ENCODE measurements at regions not wholly inside any gene's neighbourhood (a gene's known extent, or its start where the extent isn't known, plus 50 kb on each side); places are given as distances from the start of the nearest gene placed in this dataset.

DNA sequence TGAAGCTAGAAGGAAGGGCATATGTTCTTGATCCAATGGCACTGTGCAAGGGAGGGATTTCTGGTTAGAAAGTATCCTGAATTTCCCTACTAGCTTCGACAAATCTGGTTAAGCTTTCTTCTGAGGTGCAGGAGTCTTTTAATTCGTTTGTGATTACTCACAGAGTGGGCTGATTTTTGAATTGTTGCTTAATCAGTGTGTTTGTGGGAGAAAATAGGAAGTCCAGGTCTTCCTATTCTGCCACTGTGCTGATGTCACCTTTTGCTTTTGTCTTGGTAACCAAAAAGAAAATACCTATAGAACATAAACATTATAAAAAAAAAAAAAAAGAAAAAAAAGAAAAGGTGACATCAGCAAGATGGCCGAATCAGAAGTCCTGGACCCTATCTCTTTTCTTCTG, 1008.6 kb downstream of the TSN start:
- H3K9me3 ChIP-seq = peaks cover 0 to 3% (median 0%) of the 10 kb centered on the region in 4 donors
- H3K4me3 ChIP-seq = no peak overlapping the region
- 61 to 75% methylated on average over 3 of the region's 3 CpGs for WGBS, 2 donors
- TF ChIP-seq, protein P1, sequence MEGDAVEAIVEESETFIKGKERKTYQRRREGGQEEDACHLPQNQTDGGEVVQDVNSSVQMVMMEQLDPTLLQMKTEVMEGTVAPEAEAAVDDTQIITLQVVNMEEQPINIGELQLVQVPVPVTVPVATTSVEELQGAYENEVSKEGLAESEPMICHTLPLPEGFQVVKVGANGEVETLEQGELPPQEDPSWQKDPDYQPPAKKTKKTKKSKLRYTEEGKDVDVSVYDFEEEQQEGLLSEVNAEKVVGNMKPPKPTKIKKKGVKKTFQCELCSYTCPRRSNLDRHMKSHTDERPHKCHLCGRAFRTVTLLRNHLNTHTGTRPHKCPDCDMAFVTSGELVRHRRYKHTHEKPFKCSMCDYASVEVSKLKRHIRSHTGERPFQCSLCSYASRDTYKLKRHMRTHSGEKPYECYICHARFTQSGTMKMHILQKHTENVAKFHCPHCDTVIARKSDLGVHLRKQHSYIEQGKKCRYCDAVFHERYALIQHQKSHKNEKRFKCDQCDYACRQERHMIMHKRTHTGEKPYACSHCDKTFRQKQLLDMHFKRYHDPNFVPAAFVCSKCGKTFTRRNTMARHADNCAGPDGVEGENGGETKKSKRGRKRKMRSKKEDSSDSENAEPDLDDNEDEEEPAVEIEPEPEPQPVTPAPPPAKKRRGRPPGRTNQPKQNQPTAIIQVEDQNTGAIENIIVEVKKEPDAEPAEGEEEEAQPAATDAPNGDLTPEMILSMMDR (IDR thresholded peaks at IDR 0.05) = no peak
- no peak for TF ChIP-seq EP300 (IDR thresholded peaks at IDR 0.05)
- TF ChIP-seq POLR2AphosphoS5 (IDR thresholded peaks at IDR 0.05) = no peak
- no peak for TF ChIP-seq POLR2A (IDR thresholded peaks at IDR 0.05)
- H3K27ac ChIP-seq = no peak overlapping the region
- ATAC-seq (ENCODE audit: low FRiP score in 2 of 2) (no peak), DNase-seq (no peak)
- no peaks in the 10 kb centered on the region for H3K27me3 ChIP-seq
- H3K4me1 ChIP-seq = no peaks in the 10 kb centered on the region
- H3K36me3 ChIP-seq = no peaks in the 10 kb centered on the region

DNA sequence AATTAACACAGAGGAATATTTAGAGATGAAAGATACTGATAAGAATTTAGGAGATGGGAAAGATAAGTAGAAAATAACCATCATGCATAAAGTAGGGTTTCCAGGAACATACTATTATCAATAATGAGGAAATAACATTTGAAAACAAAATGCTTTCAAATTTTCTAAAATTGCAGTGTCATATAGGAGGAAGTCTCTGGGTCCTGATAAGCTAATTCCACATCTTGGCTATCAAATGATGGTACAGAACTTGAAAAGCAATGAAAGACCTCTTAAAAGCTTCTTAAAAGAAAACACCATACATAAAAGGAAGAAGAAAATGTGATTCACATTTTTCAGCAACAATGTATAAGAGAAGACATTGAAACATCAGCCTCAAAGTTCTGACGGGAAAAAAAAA, 1024.8 kb downstream of the TSN start:
- H3K9me3 ChIP-seq = peaks cover 0 to 4% (median 0%) of the 10 kb centered on the region in 4 donors
- no peaks in the 10 kb centered on the region for H3K27me3 ChIP-seq
- no peaks in the 10 kb centered on the region for H3K36me3 ChIP-seq
- no peak for DNase-seq
- no peak overlapping the region for H3K4me3 ChIP-seq
- no peak overlapping the region for H3K27ac ChIP-seq
- no peaks in the 10 kb centered on the region for H3K4me1 ChIP-seq
- no peak for ATAC-seq (ENCODE audit: low FRiP score in 2 of 2)
- TF ChIP-seq EP300 (IDR thresholded peaks at IDR 0.05) (no peak), POLR2AphosphoS5 (IDR thresholded peaks at IDR 0.05) (no peak), POLR2A (IDR thresholded peaks at IDR 0.05) (no peak)
- TF ChIP-seq, protein P1 (IDR thresholded peaks at IDR 0.05) = no peak
- 89 to 97% methylated on average over 1 of the region's 1 CpG for WGBS, 2 donors

DNA sequence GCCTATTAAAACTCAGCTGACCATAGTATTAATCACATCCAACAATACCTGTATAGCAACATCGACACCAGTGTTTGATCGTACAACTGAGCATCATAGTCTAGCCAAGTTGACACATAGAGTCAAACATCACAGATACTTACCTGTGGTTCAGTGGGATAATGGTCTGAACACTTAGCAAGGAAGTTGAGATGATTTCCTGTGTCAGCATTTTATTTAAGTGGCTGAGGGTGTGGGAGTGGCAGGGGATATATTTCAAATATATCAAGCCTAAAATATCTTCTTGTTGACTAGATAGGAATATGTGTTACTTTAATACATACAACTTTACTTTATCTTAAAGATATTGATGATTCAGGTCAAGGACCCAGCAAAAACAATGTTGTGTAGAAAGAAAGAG, 1038.6 kb downstream of the TSN start:
- WGBS, 2 donors = 93 to 96% methylated on average over 2 of the region's 2 CpGs
- no peaks in the 10 kb centered on the region for H3K4me1 ChIP-seq
- DNase-seq (no peak), ATAC-seq (ENCODE audit: low FRiP score in 2 of 2) (no peak)
- no peaks in the 10 kb centered on the region for H3K36me3 ChIP-seq
- H3K27ac ChIP-seq = no peak overlapping the region
- no peaks in the 10 kb centered on the region for H3K9me3 ChIP-seq
- no peaks in the 10 kb centered on the region for H3K27me3 ChIP-seq
- H3K4me3 ChIP-seq = no peak overlapping the region
- TF ChIP-seq POLR2A (IDR thresholded peaks at IDR 0.05) (no peak), EP300 (IDR thresholded peaks at IDR 0.05) (no peak), POLR2AphosphoS5 (IDR thresholded peaks at IDR 0.05) (no peak)
- TF ChIP-seq, protein P1 (IDR thresholded peaks at IDR 0.05) = no peak

- WGBS, 2 donors = 74 to 83% methylated on average over 5 of the region's 5 CpGs
- Histone ChIP-seq H3K27ac (no peak overlapping the region), H3K4me3 (no peak overlapping the region), H3K27me3 (no peaks in the 10 kb centered on the region), H3K36me3 (no peaks in the 10 kb centered on the region), H3K4me1 (no peaks in the 10 kb centered on the region), H3K9me3 (no peaks in the 10 kb centered on the region)
- TF ChIP-seq, protein P1 (IDR thresholded peaks at IDR 0.05) = no peak
- TF ChIP-seq EP300 (IDR thresholded peaks at IDR 0.05) (no peak), POLR2A (IDR thresholded peaks at IDR 0.05) (no peak), POLR2AphosphoS5 (IDR thresholded peaks at IDR 0.05) (no peak)
- ATAC-seq (ENCODE audit: low FRiP score in 2 of 2) (no peak), DNase-seq (no peak)
Measured at GRCh38 chr2:122795763-122796162, 1040.3 kb downstream of the TSN start.

DNA sequence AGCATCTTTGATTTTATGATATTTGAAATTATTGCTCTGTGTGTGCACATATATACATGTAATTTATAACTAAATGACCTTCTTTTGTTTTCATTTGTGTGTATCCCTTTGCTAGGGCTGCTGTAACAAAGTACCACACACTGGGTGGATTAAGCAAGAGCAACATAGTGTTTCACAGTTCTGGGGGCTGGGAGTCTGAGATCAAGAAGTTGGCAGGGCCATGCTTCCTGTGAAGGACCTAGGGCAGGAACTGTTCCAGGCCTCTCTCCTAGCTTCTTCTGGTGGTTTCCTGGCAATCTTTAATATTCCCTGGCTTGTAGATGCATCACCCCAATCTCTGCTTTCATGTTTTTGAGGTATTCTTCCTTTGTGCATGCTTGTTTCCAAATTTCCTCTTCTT, 1043.9 kb downstream of the TSN start:
- Histone ChIP-seq H3K36me3 (no peaks in the 10 kb centered on the region), H3K27me3 (no peaks in the 10 kb centered on the region), H3K4me3 (no peak overlapping the region), H3K27ac (no peak overlapping the region), H3K9me3 (no peaks in the 10 kb centered on the region), H3K4me1 (no peaks in the 10 kb centered on the region)
- TF ChIP-seq POLR2AphosphoS5 (IDR thresholded peaks at IDR 0.05) (no peak), EP300 (IDR thresholded peaks at IDR 0.05) (no peak), POLR2A (IDR thresholded peaks at IDR 0.05) (no peak)
- TF ChIP-seq, protein P1 (IDR thresholded peaks at IDR 0.05) = no peak
- no peak for DNase-seq
- no peak for ATAC-seq (ENCODE audit: low FRiP score in 2 of 2)
